KBM-7 (cell line): ENCODE measurements at regions not wholly inside any gene's neighbourhood (a gene's known extent, or its start where the extent isn't known, plus 50 kb on each side); places are given as distances from the start of the nearest gene placed in this dataset.
"Not testable (repeated sequence)": the region's sequence is repeated elsewhere in the genome, so short reads cannot be mapped to it uniquely, and the experiment has no call there.

Source experiments
- DNase-seq: peaks from one replicate; pipeline ENCODE4 v3.0.0-alpha.2; 2015
- in situ Hi-C: fragments of 300-500 bp; cut with MboI; formaldehyde crosslinking; loops from 2 replicates; pipeline ENCODE4 v1.14.3; 2020; ENCODE audit warnings: low sequenced_read_pairs, low pct_unique_long_range_greater_than_20kb, mixed read lengths

DNA sequence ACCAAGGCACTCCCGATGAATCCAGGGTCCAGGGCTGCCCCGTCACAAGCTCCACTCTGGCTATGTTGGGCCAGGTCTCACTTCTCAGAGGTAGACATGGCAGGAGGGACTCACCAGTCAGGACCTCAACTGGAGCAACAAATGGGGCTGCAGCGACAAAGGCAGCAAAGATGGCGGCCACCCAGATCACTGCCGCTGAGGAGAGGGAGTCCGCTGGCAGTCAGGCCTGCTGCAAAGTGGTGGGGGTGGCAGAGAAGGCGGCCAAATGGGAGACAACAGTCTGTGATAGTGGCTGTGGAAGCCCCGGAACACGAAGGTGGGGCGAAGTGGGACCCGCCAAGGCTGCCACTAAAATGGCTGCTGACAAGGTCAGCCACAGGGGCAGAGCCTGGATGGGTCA, 143.3 kb upstream of the RADX start:
- DNase-seq = no peak
- in situ Hi-C loops = no loop called here

DNA sequence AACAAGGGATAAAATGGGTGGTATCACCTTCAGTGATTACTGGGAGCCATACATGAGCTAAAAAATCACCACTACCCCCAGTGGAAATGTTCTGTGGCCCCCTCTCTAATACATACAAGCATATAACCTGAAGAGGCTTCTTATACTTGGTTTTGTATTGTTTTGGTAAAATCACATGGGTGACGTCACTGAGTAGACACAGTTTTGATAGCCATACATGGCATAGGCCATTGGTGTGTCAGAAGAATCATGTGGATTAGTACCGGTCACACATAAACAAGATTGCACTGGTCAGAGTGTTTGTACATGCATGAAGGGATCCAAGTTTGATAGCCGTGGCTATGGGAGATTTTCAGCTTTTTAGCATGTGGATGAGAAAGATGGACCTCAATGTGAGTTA, 131.9 kb upstream of the RADX start:
- no peak for DNase-seq
- in situ Hi-C loops = no loop called here

DNA sequence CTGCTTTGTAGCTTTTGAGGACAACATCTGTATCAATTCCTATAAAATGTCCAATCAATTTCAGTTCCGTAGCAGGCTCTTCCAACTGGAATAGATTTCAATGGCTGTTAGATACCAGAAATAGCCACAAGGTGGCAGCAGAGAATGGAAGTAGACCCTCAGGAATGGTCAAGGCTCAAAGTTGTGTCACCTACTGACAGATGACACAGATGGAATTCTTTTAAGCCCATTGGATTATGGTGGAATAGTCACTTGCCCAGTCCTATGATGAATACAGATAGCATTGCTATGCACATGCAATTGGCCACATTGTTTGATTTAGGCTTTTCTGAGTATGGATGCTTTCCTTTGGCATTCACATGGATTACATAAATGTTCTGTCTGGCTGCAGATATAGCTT, 130.4 kb upstream of the RADX start:
- peak; percentile 57 for DNase-seq
- in situ Hi-C loops = no loop called here

DNA sequence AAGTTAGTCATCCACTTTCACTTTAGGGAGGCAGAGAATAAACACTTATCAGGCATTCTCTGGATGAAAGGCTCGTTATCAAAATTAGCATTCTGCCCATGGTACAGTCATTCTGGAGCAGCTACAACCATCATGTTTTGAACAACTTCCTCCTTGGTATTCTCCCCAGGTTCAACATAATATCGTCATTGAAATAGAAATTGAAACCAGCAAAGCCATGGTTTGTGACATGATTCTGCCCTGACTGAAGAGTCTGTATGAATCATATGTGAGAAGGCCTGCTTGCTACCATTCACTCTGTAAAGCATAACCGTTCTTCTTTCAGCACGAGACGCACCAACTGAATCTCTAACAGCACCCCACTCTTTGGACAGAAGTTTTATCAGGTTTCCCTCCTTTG, 127.5 kb upstream of the RADX start:
- DNase-seq = no peak
- in situ Hi-C loops = no loop called here

DNA sequence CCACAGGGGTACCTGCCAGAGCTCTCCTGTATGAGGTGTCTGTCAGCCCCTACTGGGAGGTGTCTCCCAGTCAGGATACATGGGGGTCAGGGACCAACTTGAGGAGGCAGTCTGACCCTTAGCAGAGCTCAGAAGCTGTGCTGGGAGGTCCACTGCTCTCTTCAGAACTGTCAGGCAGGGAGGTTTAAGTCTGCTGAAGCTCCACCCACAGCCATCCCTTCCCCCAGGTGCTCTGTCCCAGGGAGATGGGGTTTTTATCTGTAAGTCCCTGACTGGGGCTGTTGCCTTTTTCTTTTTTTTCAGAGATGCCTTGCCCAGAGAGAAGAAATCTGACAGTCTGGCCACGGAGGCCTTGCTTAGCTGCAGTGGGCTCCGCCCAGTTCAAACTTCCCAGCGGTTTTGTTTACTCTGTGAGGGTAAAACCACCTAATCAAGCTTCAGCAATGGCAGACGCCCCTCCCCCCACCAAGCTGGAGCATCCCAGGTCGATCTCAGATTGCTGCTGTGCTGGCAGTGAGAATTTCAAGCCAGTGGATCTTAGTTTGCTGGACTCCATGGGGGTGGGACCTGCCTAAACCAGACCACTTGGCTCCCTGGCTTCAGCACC, 118.5 kb upstream of the RADX start:
- DNase-seq, in situ Hi-C loops: not testable (repeated sequence)

GRCh38 chrX:106499473-106499872, 112.3 kb upstream of the RADX start:
- in situ Hi-C loops = no loop called here
- DNase-seq = no peak

GRCh38 chrX:106510713-106511403, 100.9 kb upstream of the RADX start:
- in situ Hi-C loops = no loop called here
- DNase-seq = no peak
